ENCODE measurements at regions not wholly inside any gene's neighbourhood (a gene's known extent, or its start where the extent isn't known, plus 50 kb on each side); places are given as distances from the start of the nearest gene placed in this dataset.
"Not testable (repeated sequence)": the region's sequence is repeated elsewhere in the genome, so short reads cannot be mapped to it uniquely, and the experiment has no call there.

DNA sequence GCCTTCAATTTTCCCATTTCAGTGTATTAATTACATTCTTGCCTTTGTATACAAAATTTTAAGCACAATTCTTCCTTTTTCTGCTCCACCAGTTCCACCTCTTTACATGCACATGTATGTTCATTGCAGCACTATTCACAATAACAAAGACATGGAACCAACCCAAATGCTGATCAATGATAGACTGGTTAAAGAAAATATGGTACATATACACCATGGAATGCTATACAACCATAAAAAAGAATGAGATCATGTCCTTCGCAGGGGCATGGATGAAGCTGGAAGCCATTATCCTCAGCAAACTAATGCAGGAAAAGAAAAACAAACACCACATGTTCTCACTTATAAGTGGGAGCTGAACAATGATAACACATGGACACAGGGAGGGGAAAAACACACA, 400.1 kb upstream of the ESRRG start:
- TF ChIP-seq POLR2AphosphoS5, POLR2A (IDR thresholded peaks at IDR 0.05): not testable (repeated sequence)
- TF ChIP-seq, protein P1, sequence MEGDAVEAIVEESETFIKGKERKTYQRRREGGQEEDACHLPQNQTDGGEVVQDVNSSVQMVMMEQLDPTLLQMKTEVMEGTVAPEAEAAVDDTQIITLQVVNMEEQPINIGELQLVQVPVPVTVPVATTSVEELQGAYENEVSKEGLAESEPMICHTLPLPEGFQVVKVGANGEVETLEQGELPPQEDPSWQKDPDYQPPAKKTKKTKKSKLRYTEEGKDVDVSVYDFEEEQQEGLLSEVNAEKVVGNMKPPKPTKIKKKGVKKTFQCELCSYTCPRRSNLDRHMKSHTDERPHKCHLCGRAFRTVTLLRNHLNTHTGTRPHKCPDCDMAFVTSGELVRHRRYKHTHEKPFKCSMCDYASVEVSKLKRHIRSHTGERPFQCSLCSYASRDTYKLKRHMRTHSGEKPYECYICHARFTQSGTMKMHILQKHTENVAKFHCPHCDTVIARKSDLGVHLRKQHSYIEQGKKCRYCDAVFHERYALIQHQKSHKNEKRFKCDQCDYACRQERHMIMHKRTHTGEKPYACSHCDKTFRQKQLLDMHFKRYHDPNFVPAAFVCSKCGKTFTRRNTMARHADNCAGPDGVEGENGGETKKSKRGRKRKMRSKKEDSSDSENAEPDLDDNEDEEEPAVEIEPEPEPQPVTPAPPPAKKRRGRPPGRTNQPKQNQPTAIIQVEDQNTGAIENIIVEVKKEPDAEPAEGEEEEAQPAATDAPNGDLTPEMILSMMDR (IDR thresholded peaks at IDR 0.05), result not testable (repeated sequence)
